VCaP (cell line): ENCODE measurements at regions not wholly inside any gene's neighbourhood (a gene's known extent, or its start where the extent isn't known, plus 50 kb on each side); places are given as distances from the start of the nearest gene placed in this dataset.

Source experiments
- H3K27ac ChIP-seq: fragments of 450-650 bp; 2 replicates; pipeline ENCODE4 v1.5.1; 2017
- TF ChIP-seq, protein P1 (sequence below): fragments of 450-650 bp; conservative IDR thresholded peaks from 2 replicates; pipeline ENCODE4 v1.5.1; 2017; ENCODE audit warnings: mild to moderate bottlenecking, moderate library complexity

DNA sequence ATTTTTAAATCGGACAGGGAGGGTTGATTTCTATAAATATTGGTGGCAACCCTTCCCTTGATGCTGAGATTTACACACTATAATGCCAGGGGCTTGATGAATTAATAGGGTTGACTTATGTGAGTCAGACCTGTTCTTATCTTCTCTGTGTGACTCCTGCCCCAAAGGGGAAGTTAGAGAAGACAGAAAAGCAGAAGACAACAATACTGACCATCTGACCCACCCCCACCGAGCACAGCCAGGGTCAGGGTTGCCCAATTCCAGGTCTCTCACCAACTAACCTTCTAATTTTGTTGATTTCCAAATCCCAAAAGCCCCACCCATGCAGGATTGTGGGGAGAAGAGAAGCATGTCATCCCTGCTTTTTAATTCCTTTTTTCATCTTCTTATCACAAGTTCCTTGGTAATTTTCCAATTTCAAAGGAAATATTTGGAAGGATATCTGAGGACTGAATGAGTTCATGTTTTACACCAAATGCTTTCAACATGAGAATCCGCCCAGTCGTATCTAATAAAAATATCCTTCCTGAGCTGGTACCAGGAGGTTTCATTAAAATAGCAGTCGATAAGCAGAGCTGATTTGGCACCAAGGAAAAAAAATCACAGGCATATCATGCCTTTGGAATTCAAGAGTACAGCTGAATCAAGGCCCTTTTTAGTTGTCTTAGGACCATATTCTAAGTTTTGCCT lies 603.4 kb upstream of the CDH11 start:
- TF ChIP-seq, protein P1, sequence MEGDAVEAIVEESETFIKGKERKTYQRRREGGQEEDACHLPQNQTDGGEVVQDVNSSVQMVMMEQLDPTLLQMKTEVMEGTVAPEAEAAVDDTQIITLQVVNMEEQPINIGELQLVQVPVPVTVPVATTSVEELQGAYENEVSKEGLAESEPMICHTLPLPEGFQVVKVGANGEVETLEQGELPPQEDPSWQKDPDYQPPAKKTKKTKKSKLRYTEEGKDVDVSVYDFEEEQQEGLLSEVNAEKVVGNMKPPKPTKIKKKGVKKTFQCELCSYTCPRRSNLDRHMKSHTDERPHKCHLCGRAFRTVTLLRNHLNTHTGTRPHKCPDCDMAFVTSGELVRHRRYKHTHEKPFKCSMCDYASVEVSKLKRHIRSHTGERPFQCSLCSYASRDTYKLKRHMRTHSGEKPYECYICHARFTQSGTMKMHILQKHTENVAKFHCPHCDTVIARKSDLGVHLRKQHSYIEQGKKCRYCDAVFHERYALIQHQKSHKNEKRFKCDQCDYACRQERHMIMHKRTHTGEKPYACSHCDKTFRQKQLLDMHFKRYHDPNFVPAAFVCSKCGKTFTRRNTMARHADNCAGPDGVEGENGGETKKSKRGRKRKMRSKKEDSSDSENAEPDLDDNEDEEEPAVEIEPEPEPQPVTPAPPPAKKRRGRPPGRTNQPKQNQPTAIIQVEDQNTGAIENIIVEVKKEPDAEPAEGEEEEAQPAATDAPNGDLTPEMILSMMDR, result no peak
- no peak overlapping the region for H3K27ac ChIP-seq

DNA sequence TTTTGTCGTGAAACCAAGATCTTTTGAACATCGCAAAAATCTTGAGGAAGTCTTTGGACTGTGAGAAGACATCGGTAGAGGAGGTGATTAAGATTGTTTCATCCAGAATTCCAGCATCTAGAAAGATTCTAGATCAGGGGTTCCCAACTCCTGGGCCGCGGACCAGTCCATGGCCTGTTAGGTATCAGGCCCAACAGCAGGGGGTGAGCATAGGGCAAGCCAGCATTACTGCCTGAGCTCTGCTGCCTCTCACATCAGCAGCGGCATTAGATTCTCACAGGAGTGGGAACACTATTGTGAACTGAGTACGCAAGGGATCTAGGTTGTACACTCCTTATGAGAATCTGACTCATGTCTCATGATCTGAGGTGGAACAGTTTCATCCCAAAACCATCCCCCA lies 600.6 kb upstream of the CDH11 start:
- TF ChIP-seq, protein P1, result no peak
- H3K27ac ChIP-seq, result no peak overlapping the region

DNA sequence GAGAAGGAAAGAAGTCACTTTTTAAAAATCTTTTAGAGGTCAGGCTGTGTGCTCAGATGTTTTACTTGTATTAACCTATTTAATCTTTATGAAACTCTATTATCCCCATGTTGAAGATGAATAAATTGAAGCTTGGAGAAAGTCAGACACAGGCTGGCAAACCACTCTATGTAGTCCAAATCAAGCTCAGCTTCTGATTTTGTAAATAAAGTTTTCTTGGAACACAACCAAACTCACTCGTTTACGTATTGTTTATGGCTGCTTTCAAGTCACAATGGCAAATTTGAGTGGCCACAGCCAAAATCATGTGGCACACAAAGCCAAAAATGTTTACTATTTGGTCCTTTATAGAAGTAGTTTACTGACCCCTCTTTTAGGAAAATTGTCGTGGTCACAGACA lies 596.0 kb upstream of the CDH11 start:
- TF ChIP-seq, protein P1, result no peak
- H3K27ac ChIP-seq, result no peak overlapping the region

DNA sequence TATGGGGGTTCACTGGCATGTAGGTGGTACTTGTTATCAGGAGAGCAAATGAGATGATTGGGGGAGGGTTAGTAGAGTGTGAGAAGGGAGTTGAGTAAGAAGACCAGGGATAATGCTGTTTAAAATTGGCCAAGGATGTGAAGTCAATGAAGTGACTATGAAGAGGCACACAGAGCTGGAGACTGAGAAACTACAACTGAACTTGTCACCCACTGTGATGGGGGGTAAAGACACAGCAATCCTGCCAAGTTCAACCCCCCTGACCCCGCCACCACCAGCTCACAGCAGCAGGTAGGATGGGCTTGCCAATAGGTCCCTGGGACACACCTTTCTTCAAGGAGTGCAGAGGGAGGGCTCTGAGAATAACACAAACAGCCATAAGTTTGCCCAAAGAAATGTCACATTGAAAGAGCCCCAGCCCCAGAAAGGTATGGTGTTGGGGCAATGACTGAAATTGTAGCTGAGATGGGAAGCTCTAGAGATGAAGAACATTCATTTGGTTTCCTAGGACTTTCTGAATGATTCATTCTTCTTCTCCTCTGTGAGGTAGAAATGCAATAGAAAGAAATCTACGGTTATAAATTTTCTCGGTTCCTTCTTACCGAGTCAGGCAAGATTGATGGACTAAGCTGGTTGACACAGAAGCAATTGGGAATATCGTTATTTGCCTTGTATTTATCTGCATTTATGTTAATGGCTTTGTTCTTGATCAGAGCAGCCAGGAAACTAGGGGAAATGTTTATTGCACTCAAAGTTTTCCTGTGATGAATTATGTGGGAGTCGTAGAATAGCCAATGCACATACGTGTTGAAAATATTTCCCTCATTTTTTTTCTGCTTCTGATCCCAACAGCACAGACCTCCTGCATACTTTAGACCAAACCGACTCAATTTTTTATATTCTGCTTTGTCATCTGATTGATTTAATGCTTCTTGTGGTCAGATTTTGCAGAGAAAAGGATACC lies 595.2 kb upstream of the CDH11 start:
- H3K27ac ChIP-seq, result no peak overlapping the region
- TF ChIP-seq, protein P1, result no peak

DNA sequence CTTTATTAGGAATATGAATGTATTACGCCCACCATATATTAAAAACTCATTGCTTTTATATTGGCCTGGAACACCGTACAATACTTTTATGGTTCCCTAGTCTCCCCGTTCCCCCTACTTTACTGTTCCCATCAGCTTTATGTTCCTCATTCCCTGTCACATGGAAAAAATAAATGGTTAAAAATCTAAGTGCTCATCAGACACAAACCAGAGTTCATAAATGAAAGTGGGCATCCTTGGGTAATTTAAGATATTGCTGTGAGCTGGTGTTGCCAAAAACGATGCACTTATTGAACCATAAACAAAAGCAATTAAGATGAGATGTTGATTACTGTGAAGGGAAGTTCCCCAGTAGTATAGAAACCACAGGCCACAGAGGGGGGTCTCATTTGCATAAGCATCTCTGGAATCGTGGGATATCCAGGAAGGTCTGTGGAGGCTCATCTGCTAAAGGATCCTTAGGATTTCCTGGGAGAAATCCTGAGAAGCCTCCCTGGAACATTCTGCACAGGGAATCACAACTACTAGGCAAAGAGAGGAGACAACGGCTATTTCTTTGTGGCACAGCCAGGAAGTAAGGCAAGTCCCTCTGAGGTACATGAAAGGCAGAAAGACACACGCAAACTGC lies 591.4 kb upstream of the CDH11 start:
- TF ChIP-seq, protein P1, result no peak
- no peak overlapping the region for H3K27ac ChIP-seq

DNA sequence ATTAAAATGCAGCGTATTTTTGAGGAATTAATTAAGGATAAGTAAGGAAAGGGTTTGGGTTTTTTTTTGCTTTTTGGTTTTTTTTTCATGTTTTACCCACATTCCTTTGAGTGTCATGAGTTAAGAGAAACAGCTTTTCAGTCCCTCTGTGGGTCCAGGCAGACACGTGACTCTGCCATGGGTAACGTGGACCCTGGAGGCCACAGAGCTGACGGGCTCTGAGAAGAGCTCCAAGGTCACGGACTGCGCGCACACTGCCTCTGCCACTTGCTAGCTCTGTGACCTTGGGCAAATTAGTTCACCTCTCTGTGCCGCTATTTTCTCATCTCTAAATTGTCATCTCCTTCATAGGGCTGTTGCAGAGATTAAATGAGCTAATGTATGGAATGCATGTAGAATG lies 588.2 kb upstream of the CDH11 start:
- no peak overlapping the region for H3K27ac ChIP-seq
- TF ChIP-seq, protein P1, result no peak

DNA sequence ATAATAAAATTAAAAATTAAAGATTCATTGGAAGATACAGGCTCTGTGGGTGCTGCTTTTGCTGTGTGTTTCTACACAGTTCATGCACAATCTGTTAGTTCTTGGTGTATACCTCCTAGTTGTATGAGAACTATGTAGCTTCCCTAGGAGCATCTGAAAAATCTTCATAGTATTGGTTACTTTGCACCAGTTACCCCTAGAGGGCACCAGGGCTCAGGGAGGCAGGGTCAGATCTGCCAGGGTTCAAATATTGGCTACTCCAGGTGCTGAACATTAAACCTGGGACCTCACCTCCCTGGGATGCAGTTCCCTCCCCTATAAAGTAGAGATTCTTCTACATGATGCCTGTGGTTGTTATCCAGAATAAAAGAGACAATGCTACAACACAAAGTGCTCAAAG lies 583.0 kb upstream of the CDH11 start:
- TF ChIP-seq, protein P1, result no peak; the same call in 1 of the 2 replicates
- H3K27ac ChIP-seq, result no peak overlapping the region
